K562 (cell line): ENCODE measurements at regions not wholly inside any gene's neighbourhood (a gene's known extent, or its start where the extent isn't known, plus 50 kb on each side); places are given as distances from the start of the nearest gene placed in this dataset.

Experiments used
- ATAC-seq: fragments of 200-7000 bp; cut with Tn5 transposase; 3 replicates; pipeline ENCODE4 v1.9.1; 2020; ENCODE audit warnings: moderate library complexity
- BruUV-seq: library from RNA; stranded (reverse); fragments of 400-500 nt; replicated peaks from 2 replicates; lab custom pipeline; 2021; lab: Mats Ljungman, UMichigan
- CTCF ChIA-PET: fragments of 300-600 bp; formaldehyde crosslinking; extraction: SDS; loops from one replicate; lab custom pipeline; 2021; ENCODE audit warnings: low intra/inter-chr PET ratio; lab: Yijun Ruan, JAX
- POLR2A ChIA-PET: fragments of 300-600, 350-650 bp; sonication (Branson Sonifier 250); formaldehyde crosslinking; extraction: SDS; loops from one replicate; lab custom pipeline; 2021; ENCODE audit warnings: antibody characterized with exemption, inconsistent platforms; lab: Yijun Ruan, JAX
- DNase-seq, 4 experiments: peaks; one replicate each; pipeline versions ENCODE4 v3.0.0 to v3.0.0-alpha.2; 2011 to 2018; ENCODE audit warnings: low spot score in 3 of 4, mixed read lengths in 3 of 4; ENCODE audit errors: extremely low read depth in 1 of 4
- FAIRE-seq: peaks from 2 replicates; lab custom pipeline; 2011; peaks lifted over from hg19 to GRCh38; lab: Jason Lieb, UNC
- H2AFZ ChIP-seq: 2 replicates; pipeline ENCODE4 v1.6.0; 2011; ENCODE audit warnings: low read depth, low read length, control low read depth, inconsistent platforms
- H3K27ac ChIP-seq: fragments of 200-600 bp; 3 replicates; pipeline ENCODE4 v1.8.0; 2011; ENCODE audit warnings: low read depth, mild to moderate bottlenecking, control low read depth, inconsistent platforms, low read length, moderate library complexity, mixed read lengths; ENCODE audit errors: extremely low read depth
- H3K27me3 ChIP-seq, 2 experiments: fragments of 300-600 bp in 1 of 2; 2 replicates in 1 of 2; 3 replicates in 1 of 2; pipeline versions ENCODE4 v1.6.0 to v1.8.0; 2011; ENCODE audit warnings: inconsistent platforms in 2 of 2, low read length in 2 of 2, mild to moderate bottlenecking in 1 of 2, mixed read lengths in 1 of 2, moderate library complexity in 1 of 2; ENCODE audit not compliant: control insufficient read depth in 2 of 2, insufficient read depth in 2 of 2
- H3K36me3 ChIP-seq: fragments of 300-600 bp; 3 replicates; pipeline ENCODE4 v1.8.0; 2011; ENCODE audit warnings: mild to moderate bottlenecking, low read length, inconsistent platforms; ENCODE audit not compliant: control insufficient read depth, insufficient read depth
- H3K4me1 ChIP-seq, 2 experiments: fragments of 200-600 bp in 1 of 2; replicated peaks in 1 of 2; 2 replicates in 1 of 2; 3 replicates in 1 of 2; pipeline versions ENCODE4 v1.5.1 to v1.8.0; 2011; ENCODE audit warnings: inconsistent platforms in 2 of 2, low read length in 2 of 2, mild to moderate bottlenecking in 1 of 2, mixed read lengths in 1 of 2, moderate library complexity in 1 of 2; ENCODE audit not compliant: control insufficient read depth in 2 of 2, insufficient read depth in 2 of 2
- H3K4me2 ChIP-seq: 2 replicates; pipeline ENCODE4 v1.6.1; 2011; ENCODE audit warnings: low read length, control low read depth, inconsistent platforms, mixed read lengths; ENCODE audit not compliant: insufficient read depth
- H3K4me3 ChIP-seq: fragments of 200-600 bp; sonication (generic), shearing (Covaris generic); 2 replicates; pipeline ENCODE4 v1.5.1; 2016; ENCODE audit warnings: control low read depth, inconsistent platforms
- H3K79me2 ChIP-seq: fragments of 200-600 bp; 3 replicates; pipeline ENCODE4 v1.8.0; 2011; ENCODE audit warnings: low read length, inconsistent platforms; ENCODE audit not compliant: control insufficient read depth, insufficient read depth
- H3K9ac ChIP-seq, 2 experiments: 2 replicates each; pipeline versions ENCODE4 v1.6.0 to v1.6.1; 2011; ENCODE audit warnings: low read depth in 2 of 2, low read length in 2 of 2, control low read depth in 1 of 2, inconsistent platforms in 1 of 2, mild to moderate bottlenecking in 1 of 2, mixed read lengths in 1 of 2; ENCODE audit not compliant: insufficient read depth in 1 of 2
- H3K9me1 ChIP-seq: one replicate; pipeline ENCODE4 v1.6.0; 2011; ENCODE audit warnings: inconsistent platforms, mild to moderate bottlenecking, low read length, moderate library complexity; ENCODE audit not compliant: control insufficient read depth, insufficient read depth
- H3K9me3 ChIP-seq: replicated peaks from 2 replicates; pipeline ENCODE4 v1.5.1; 2011; ENCODE audit warnings: low read depth, low read length, inconsistent platforms; ENCODE audit not compliant: control insufficient read depth, insufficient read depth
- H4K20me1 ChIP-seq: replicated peaks from 2 replicates; pipeline ENCODE4 v1.6.1; 2011; ENCODE audit warnings: low read length, inconsistent platforms, mixed read lengths; ENCODE audit not compliant: control insufficient read depth, insufficient read depth
- E2F3 ChIP-seq: fragments of 250-450 bp; sonication (Bioruptor Pico); IDR thresholded peaks from 2 replicates; pipeline ENCODE4 v1.4.0; 2020; ENCODE audit warnings: mild to moderate bottlenecking
- FOSL1 ChIP-seq: fragments of 200-800 bp; sonication (Bioruptor generic); conservative IDR thresholded peaks from 2 replicates; pipeline ENCODE4 v1.6.1; 2016; ENCODE audit warnings: missing genetic modification characterization, missing compliant biosample characterization
- GATA2 ChIP-seq: sonication (generic); formaldehyde crosslinking; IDR thresholded peaks from 2 replicates; pipeline ENCODE4 v1.4.0; 2020; ENCODE audit warnings: mild to moderate bottlenecking, missing genetic modification reagents
- MXD1 ChIP-seq: fragments of 250-450 bp; sonication (Bioruptor Pico); IDR thresholded peaks from 2 replicates; pipeline ENCODE4 v1.8.0; 2021; ENCODE audit warnings: borderline replicate concordance, mild to moderate bottlenecking, moderate library complexity; ENCODE audit not compliant: poor library complexity, severe bottlenecking
- NFIX ChIP-seq: fragments of 250-450 bp; sonication (Bioruptor Pico); IDR thresholded peaks from 2 replicates; pipeline ENCODE4 v1.4.0; 2020; ENCODE audit warnings: low read depth, mild to moderate bottlenecking, moderate library complexity
- OTX1 ChIP-seq: fragments of 450-650 bp; formaldehyde crosslinking; IDR thresholded peaks from 2 replicates; pipeline ENCODE4 v1.4.0; 2022; ENCODE audit warnings: mild to moderate bottlenecking
- PML ChIP-seq: IDR thresholded peaks from 2 replicates; pipeline ENCODE4 v1.6.1; 2012; ENCODE audit warnings: low read length, inconsistent platforms
- SAFB2 ChIP-seq: fragments of 200-400 bp; formaldehyde crosslinking; IDR thresholded peaks from 2 replicates; pipeline ENCODE4 v1.6.1; 2018; ENCODE audit warnings: borderline replicate concordance, low read length, low read depth, moderate library complexity; ENCODE audit not compliant: severe bottlenecking
- SMARCA5 ChIP-seq: fragments of 450-650 bp; IDR thresholded peaks from 2 replicates; pipeline ENCODE4 v1.6.1; 2016
- SNIP1 ChIP-seq: fragments of 450-650 bp; IDR thresholded peaks from 2 replicates; pipeline ENCODE4 v1.7.1; 2017; ENCODE audit warnings: low read depth, mild to moderate bottlenecking
- STAG1 ChIP-seq: sonication (generic); formaldehyde crosslinking; IDR thresholded peaks from 2 replicates; pipeline ENCODE4 v1.5.0; 2020; ENCODE audit warnings: missing genetic modification reagents, borderline replicate concordance
- TCF7 ChIP-seq: sonication (generic); IDR thresholded peaks from 2 replicates; pipeline ENCODE4 v1.6.1; 2016; ENCODE audit warnings: antibody characterized with exemption, borderline replicate concordance
- ZFPM2 ChIP-seq: fragments of 250-450 bp; sonication (Bioruptor Pico); IDR thresholded peaks from 2 replicates; pipeline ENCODE4 v1.5.1; 2022; ENCODE audit warnings: mild to moderate bottlenecking
- ZNF347 ChIP-seq: fragments of 450-650 bp; formaldehyde crosslinking; IDR thresholded peaks from 2 replicates; pipeline ENCODE4 v1.4.0; 2020; ENCODE audit warnings: low read depth, mild to moderate bottlenecking, moderate library complexity
- ZNF830 ChIP-seq: fragments of 250-450 bp; sonication (Bioruptor Pico); IDR thresholded peaks from 2 replicates; pipeline ENCODE4 v1.5.0; 2021; ENCODE audit warnings: mild to moderate bottlenecking
- WGBS: fragments of 100-300 bp; shearing (Covaris generic); methylation state at CpG from one replicate; pipeline ENCODE4 v1.1.6; 2016; ENCODE audit warnings: low coverage, mixed read lengths; ENCODE audit not compliant: insufficient coverage; ENCODE audit errors: missing lambda C conversion rate; 5-methylcytosine and 5-hydroxymethylcytosine counted together
- in situ Hi-C: fragments of 300-500 bp; cut with MboI; formaldehyde crosslinking; loops from 4 replicates; pipeline ENCODE4 v1.15.0; 2018; ENCODE audit warnings: inconsistent platforms, mixed read lengths
- intact Hi-C: fragments of 100-400 bp; cut with micrococcal nuclease; formaldehyde crosslinking; loops from 2 replicates; pipeline ENCODE4 v1.14.2; 2022

GRCh38 chr3:20258371-20258770 is 72.4 kb upstream of the SGO1 start (continued):
- TF ChIP-seq MXD1 (CRISPR knock-in tag): no peak
- TF ChIP-seq SMARCA5: no peak
- TF ChIP-seq FOSL1 (tag): no peak
- no peak for TF ChIP-seq SNIP1
- no peak for TF ChIP-seq GATA2 (CRISPR knock-in tag)
- no peak for TF ChIP-seq SAFB2

DNA sequence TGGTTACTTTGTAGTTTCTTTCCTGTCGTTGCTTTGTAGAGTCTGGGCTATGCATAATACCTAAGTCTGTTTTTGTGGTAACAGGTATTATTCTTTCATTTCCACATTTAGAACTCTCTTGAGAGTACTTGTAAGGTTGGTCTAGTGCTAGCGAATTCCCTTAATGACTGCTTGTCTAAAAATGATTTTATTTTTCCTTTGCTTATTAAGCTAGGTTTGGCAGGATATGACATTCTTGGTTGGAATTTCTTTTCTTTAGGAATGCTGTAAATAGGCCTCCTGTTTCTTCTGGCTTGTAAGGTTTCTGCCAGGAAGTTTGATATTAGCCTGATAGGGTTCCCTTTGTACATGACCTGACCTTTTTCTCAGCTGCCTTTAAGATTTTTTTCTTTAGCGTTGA is 70.1 kb upstream of the SGO1 start:
- FAIRE-seq (no peak), ATAC-seq (no peak), DNase-seq (no peak)
- no peak overlapping the region for H3K4me3 ChIP-seq
- H3K9me1 ChIP-seq: no peaks in the 10 kb centered on the region
- no peaks in the 10 kb centered on the region for H3K9me3 ChIP-seq
- H3K27ac ChIP-seq: no peak overlapping the region
- H2AFZ ChIP-seq: no peak overlapping the region
- no peaks in the 10 kb centered on the region for H4K20me1 ChIP-seq
- H3K9ac ChIP-seq: no peak overlapping the region
- TF ChIP-seq PML: no peak
- no peak for TF ChIP-seq ZFPM2 (CRISPR knock-in tag)
- TF ChIP-seq E2F3 (CRISPR knock-in tag): no peak
- TF ChIP-seq ZNF347 (CRISPR knock-in tag): no peak
- no peak for TF ChIP-seq NFIX
- TF ChIP-seq ZNF830 (CRISPR knock-in tag): no peak
- no peak for TF ChIP-seq STAG1 (CRISPR knock-in tag)
- no peak for TF ChIP-seq TCF7
- TF ChIP-seq OTX1 (CRISPR knock-in tag): no peak
- H3K36me3 ChIP-seq: no peaks in the 10 kb centered on the region
- ChIA-PET CTCF (no interaction called here), POLR2A (no interaction called here)
- H3K4me1 ChIP-seq: no peaks in the 10 kb centered on the region; a peak in 1 of 5 replicates
- intact Hi-C loops (no loop called here), in situ Hi-C loops (no loop called here)
- H3K4me2 ChIP-seq: no peak overlapping the region
- H3K79me2 ChIP-seq: no peaks in the 10 kb centered on the region
- no peaks in the 10 kb centered on the region for H3K27me3 ChIP-seq
- WGBS: 20% methylated on average over 3 of the region's 3 CpGs
- BruUV-seq: no TSS peak
